ENCODE measurements at regions not wholly inside any gene's neighbourhood (a gene's known extent, or its start where the extent isn't known, plus 50 kb on each side); places are given as distances from the start of the nearest gene placed in this dataset.
"Not testable (repeated sequence)": the region's sequence is repeated elsewhere in the genome, so short reads cannot be mapped to it uniquely, and the experiment has no call there.

GRCh38 chr10:3887404-3887803 lies 102.4 kb upstream of the KLF6 start:
- no peak for DNase-seq

DNA sequence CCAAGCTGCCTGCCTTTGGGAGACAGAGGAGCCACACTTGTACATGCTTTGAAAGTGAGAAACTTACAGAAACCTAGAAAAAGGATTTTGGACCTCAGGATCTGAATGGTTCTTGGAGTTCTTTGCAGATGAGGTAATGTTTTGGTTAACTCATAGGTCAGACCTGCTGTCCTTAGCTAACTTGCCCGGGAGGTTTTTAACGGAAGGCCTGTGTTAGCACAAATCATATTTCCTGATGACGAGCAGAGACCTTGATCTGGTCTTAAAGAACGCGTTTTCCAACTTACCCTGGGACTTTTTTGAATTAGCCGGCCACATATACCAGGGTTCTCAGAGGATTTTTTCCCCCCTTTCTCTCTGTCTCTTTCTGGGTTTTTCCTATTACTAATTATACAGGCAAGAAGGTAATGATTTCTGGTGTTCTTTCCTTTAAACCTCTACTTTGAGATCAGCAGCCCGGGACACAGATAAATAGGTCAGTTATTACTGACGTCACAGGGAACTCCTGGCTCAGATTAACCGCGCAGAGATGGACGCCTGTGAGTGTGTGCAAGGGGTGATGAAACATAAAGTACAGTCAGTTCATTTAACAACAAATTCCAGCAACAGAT lies 101.7 kb upstream of the KLF6 start:
- Mint-ChIP-seq H3K27me3 (no peaks in the 10 kb centered on the region), H3K9me3 (peaks cover 5 to 9% of the 10 kb centered on the region in 2 donors), H3K27ac (no peak overlapping the region), H3K4me3 (no peak overlapping the region), H3K4me1 (peaks cover 16% of the 10 kb centered on the region)
- no peak for DNase-seq
- ATAC-seq = no peak

More at GRCh38 chr10:3887404-3887803, 102.4 kb upstream of the KLF6 start:
- ATAC-seq = no peak
- H3K9me3 Mint-ChIP-seq = peaks cover 0 to 3% of the 10 kb centered on the region in 2 donors
- H3K27me3 Mint-ChIP-seq = no peaks in the 10 kb centered on the region
- H3K27ac Mint-ChIP-seq = no peak overlapping the region
- peaks cover 22% of the 10 kb centered on the region for H3K4me1 Mint-ChIP-seq
- no peak overlapping the region for H3K4me3 Mint-ChIP-seq

GRCh38 chr10:3886191-3886590 lies 101.2 kb upstream of the KLF6 start:
- Mint-ChIP-seq H3K4me3 (no peak overlapping the region), H3K9me3 (peaks cover 6 to 14% of the 10 kb centered on the region in 2 donors), H3K27me3 (no peaks in the 10 kb centered on the region), H3K4me1 (peaks cover 15% of the 10 kb centered on the region), H3K27ac (no peak overlapping the region)
- no peak for ATAC-seq
- no peak for DNase-seq

DNA sequence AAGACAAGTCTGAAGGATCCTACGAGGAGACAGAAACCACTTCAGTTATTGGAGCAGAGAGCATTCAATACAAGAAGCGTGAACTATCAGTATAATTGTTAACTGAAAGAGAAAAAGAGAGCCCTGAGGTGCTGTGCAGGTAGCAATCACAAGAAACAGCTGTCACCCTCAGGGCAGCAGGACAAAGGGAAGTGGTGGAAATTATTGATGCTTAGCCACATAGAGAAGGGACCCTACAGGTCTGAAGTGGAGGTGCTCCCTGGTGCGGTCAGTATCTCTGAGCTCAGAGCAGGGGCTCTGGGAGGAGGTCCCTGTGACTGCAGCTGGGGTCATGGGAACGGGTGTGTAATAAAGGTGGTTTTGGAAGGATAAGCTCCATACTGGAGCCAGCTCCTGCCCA lies 97.8 kb upstream of the KLF6 start:
- Mint-ChIP-seq H3K4me3 (no peak overlapping the region), H3K27ac (no peak overlapping the region), H3K9me3 (peaks cover 6 to 14% of the 10 kb centered on the region in 2 donors), H3K27me3 (no peaks in the 10 kb centered on the region), H3K4me1 (peaks cover 16% of the 10 kb centered on the region)
- ATAC-seq (no peak), DNase-seq (no peak)

DNA sequence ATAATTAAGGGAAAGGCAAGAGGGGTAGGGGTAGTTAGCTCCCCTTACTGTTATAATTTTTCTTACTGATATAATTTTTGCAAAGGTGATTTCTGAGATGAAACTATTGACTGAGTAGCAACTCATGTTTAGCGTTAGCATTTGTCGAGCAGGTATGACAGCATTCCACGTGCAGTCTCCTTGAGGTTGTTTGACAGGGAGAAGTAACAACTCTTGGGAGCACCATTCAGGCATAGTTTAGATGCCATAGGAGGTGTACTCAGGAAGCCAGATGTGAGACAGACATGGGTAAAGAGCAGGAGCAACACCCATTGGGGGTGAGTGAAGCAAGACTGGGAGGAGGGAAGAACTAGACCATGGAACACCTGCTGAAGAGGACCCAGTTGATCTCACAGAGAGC lies 96.6 kb upstream of the KLF6 start:
- H3K4me3 Mint-ChIP-seq = no peak overlapping the region
- DNase-seq (no peak), ATAC-seq (no peak)
- peaks cover 26% of the 10 kb centered on the region for H3K4me1 Mint-ChIP-seq
- H3K27ac Mint-ChIP-seq = no peak overlapping the region
- H3K27me3 Mint-ChIP-seq = no peaks in the 10 kb centered on the region
- H3K9me3 Mint-ChIP-seq = peaks cover 6 to 14% of the 10 kb centered on the region in 2 donors

DNA sequence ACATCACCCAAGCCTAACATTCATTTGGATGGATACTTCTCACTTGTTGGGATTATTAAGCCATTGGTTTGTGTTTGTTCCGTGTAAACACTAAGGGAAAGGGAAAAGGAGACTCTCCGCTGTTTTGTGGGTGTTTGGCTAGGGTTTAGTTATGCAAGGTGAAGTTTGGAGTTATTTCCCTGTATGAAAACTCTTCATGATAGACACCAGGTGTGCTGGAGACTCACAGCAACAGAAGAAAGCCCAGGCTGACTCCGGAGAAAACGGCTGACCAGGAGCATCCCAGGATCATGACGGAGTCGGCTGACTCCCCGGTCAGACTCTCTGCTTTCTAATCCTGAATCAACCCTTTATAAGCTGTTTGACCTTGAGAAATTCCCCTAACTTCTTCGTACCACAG lies 94.1 kb upstream of the KLF6 start:
- no peak overlapping the region for H3K4me3 Mint-ChIP-seq
- DNase-seq = no peak

GRCh38 chr10:3877211-3878000 lies 92.4 kb upstream of the KLF6 start:
- no peak for DNase-seq
- Mint-ChIP-seq H3K4me1 (peaks cover 58% of the 10 kb centered on the region), H3K4me3 (peak overlapping the region in 1 of 2 donors; percentile 9), H3K27me3 (no peaks in the 10 kb centered on the region), H3K9me3 (peaks cover 6 to 11% of the 10 kb centered on the region in 2 donors), H3K27ac (peak overlapping the region in 1 of 2 donors; percentile 48)
- ATAC-seq = no peak

More for the DNA sequence above, 94.1 kb upstream of the KLF6 start:
- no peaks in the 10 kb centered on the region for H3K27me3 Mint-ChIP-seq
- H3K4me1 Mint-ChIP-seq = peaks cover 45% of the 10 kb centered on the region
- ATAC-seq = no peak
- H3K27ac Mint-ChIP-seq = peak overlapping the region in 1 of 2 donors; percentile 7
- H3K9me3 Mint-ChIP-seq = peaks cover 6 to 14% of the 10 kb centered on the region in 2 donors

- H3K4me3 Mint-ChIP-seq = peak overlapping the region; percentile 50 to 77
- peak overlapping the region; percentile 96 to 98 for H3K27ac Mint-ChIP-seq
- peaks cover 67% of the 10 kb centered on the region for H3K4me1 Mint-ChIP-seq
- DNase-seq (no peak), ATAC-seq (no peak)
- H3K9me3 Mint-ChIP-seq = peaks cover 0 to 1% of the 10 kb centered on the region in 2 donors
- H3K27me3 Mint-ChIP-seq = no peaks in the 10 kb centered on the region
Measured at GRCh38 chr10:3876350-3876962, 91.4 kb upstream of the KLF6 start.

DNA sequence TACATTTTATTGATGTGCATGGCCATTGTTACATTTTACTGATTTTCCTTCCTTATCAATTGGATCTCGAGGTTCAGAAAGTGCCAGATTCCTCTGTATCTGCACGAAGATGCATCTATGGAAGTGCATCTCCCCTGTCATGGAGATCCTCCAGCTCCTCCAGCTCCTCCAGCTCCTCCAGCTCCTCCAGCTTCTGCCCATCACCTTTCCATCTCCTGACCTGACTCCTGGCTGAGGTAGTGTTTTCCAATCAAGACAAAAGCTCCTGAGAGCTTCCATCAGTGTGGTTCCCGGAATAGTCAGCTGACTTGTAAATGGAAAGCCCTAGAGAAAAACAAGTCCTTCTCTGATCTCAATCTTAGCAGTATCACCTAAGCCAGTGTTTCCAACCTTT lies 90.8 kb upstream of the KLF6 start:
- no peak for DNase-seq
- Mint-ChIP-seq H3K9me3 (no peaks in the 10 kb centered on the region), H3K27ac (peak overlapping the region; percentile 96 to 98), H3K27me3 (no peaks in the 10 kb centered on the region), H3K4me1 (peaks cover 69% of the 10 kb centered on the region), H3K4me3 (peak overlapping the region; percentile 50 to 77)
- ATAC-seq = no peak

DNA sequence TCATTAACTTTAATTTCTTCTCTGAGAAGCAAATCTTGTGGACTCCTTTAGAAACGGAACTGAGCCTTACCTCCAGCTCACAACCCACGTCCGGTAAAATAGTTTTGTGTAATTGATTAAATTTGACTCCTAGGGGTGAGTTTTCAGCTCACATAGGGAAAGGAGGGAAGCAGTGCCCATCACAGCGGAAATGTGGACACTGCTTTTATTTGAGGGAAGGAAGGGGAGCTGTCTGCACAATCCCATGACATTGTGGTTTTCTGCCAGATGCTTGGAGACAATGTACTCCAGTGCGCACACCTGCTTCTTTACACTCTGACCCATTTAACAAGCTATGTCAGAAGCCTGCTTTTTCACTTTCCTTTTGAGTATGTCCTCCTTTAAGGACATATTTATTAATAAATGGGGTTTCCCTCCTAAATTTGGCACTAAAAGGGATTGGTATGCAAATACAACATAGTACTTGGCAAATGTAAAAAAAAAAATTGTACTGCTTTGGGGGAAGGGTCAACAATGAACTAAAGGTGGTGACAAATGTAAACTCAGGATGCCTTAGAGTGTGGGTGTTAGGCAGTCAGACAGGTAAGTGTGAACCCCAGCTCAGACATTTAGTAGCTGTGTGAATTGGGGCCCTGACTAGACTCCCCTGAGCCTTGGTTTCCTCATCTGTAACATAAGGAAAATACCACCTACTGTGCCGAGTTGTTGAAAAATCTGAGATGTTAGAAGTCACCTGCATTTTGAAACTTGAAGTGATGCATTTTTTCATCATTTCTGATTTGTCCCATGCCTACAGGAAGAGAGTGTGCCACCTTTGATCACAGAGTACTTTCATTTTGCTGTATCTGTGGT lies 90.2 kb upstream of the KLF6 start:
- Mint-ChIP-seq H3K4me3 (peak overlapping the region; percentile 50 to 77), H3K9me3 (no peaks in the 10 kb centered on the region), H3K27ac (peak overlapping the region; percentile 96 to 98), H3K4me1 (peaks cover 69% of the 10 kb centered on the region), H3K27me3 (no peaks in the 10 kb centered on the region)
- DNase-seq (peak; percentile 21 to 32), ATAC-seq (peak; percentile 73)

GRCh38 chr10:3874610-3874989 lies 89.6 kb upstream of the KLF6 start:
- peak overlapping the region; percentile 96 to 98 for H3K27ac Mint-ChIP-seq
- not testable (repeated sequence) for H3K27me3 Mint-ChIP-seq, ATAC-seq, DNase-seq, H3K9me3 Mint-ChIP-seq
- H3K4me3 Mint-ChIP-seq = peak overlapping the region; percentile 50 to 77
- H3K4me1 Mint-ChIP-seq = peaks cover 70% of the 10 kb centered on the region

DNA sequence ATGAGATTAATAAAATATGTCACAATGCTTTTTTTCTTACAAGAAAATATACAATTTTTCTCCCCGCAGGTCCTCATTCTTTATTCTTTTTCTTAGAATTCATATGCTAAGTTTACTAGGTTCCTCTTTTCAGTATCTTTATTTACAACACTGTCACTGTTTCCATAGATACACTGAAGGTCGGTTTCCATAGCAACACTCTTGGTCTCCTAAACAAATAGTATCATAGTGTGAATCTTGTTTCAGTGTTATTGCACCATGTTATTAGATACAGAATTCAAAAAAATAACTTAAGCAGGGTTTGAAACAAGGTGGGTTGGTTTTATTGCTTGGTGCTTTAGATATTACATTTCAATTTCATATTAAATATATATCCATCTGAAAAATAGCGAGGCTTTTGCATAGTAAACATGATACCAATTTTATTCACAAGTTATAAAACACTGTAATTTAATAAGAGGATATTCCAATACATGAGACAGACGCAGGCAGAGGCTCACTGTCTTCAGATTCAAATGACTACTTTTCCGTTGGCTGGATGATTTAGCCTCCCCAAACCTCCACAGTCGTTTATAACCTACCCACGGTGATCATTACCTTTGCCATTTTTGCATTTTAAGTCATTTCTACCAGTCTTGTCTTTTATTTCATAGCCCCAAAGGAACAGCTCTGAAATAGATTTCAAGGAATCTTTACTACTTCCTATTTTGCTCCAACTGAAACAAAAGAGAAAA lies 88.9 kb upstream of the KLF6 start:
- Mint-ChIP-seq H3K27ac (peak overlapping the region; percentile 96 to 98), H3K4me3 (peak overlapping the region; percentile 1 to 12), H3K9me3 (no peaks in the 10 kb centered on the region), H3K27me3 (no peaks in the 10 kb centered on the region), H3K4me1 (peaks cover 72% of the 10 kb centered on the region)
- DNase-seq (peak; percentile 21 to 30), ATAC-seq (peak; percentile 80)

GRCh38 chr10:3872712-3873329 lies 87.8 kb upstream of the KLF6 start:
- Mint-ChIP-seq H3K9me3 (no peaks in the 10 kb centered on the region), H3K4me1 (peaks cover 82% of the 10 kb centered on the region), H3K4me3 (no peak overlapping the region), H3K27ac (peak overlapping the region; percentile 96 to 98), H3K27me3 (no peaks in the 10 kb centered on the region)
- no peak for ATAC-seq
- no peak for DNase-seq

- ATAC-seq (no peak), DNase-seq (no peak)
- H3K9me3 Mint-ChIP-seq = no peaks in the 10 kb centered on the region
- peak overlapping the region; percentile 7 to 42 for H3K27ac Mint-ChIP-seq
- no peaks in the 10 kb centered on the region for H3K27me3 Mint-ChIP-seq
- H3K4me3 Mint-ChIP-seq = no peak overlapping the region
- H3K4me1 Mint-ChIP-seq = peaks cover 84% of the 10 kb centered on the region
Measured at GRCh38 chr10:3871424-3871996, 86.5 kb upstream of the KLF6 start.
